ENCODE measurements at regions not wholly inside any gene's neighbourhood (a gene's known extent, or its start where the extent isn't known, plus 50 kb on each side); places are given as distances from the start of the nearest gene placed in this dataset.

DNA sequence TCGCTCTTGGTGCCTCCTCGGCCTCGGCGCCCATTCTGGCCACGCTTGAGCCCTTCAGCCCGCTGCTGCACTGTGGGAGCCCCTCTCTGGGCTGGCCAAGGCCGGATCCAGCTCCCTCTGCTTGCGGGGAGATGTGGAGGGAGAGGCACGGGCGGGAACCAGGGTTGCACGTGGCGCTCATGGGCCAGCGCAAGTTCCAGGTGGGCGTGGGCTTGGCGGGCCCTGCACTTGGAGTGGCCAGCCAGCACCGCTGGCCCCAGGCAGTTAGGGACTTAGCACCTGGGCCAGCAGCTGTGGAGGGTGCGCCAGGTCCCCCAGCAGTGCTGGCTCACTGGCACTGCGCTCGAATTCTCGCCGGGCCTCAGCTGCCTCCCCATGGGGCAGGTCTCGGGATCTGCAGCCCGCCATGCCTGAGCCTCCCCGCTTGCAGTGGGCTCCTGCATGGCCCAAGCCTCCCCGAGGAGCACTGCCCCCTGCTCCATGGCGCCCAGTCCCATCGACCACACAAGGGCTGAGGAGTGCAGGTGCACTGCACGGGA lies 106.4 kb downstream of the SMC2 start:
- TF ChIP-seq, protein P1, sequence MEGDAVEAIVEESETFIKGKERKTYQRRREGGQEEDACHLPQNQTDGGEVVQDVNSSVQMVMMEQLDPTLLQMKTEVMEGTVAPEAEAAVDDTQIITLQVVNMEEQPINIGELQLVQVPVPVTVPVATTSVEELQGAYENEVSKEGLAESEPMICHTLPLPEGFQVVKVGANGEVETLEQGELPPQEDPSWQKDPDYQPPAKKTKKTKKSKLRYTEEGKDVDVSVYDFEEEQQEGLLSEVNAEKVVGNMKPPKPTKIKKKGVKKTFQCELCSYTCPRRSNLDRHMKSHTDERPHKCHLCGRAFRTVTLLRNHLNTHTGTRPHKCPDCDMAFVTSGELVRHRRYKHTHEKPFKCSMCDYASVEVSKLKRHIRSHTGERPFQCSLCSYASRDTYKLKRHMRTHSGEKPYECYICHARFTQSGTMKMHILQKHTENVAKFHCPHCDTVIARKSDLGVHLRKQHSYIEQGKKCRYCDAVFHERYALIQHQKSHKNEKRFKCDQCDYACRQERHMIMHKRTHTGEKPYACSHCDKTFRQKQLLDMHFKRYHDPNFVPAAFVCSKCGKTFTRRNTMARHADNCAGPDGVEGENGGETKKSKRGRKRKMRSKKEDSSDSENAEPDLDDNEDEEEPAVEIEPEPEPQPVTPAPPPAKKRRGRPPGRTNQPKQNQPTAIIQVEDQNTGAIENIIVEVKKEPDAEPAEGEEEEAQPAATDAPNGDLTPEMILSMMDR (IDR thresholded peaks at IDR 0.05), result no peak

DNA sequence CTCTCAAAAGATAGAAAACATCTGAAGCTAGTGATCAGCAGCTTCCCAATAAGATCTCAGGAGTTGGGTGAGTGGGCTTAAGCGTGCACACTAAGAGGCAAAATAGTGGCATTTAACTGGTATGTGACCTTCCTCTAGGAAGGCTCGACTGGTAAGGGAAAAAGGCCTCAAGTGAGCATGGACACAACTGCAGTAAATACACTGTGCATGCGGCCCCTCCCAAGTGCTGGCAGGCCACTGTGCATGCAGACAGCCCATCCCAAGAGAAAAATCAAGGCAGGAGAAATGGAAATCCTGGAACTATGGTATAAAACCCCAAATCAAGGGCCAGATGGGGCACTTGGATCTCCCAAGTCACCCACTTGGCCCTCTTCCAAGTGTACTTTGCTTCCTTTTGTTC lies 112.7 kb downstream of the SMC2 start:
- TF ChIP-seq, protein P1 (IDR thresholded peaks at IDR 0.05), result no peak

DNA sequence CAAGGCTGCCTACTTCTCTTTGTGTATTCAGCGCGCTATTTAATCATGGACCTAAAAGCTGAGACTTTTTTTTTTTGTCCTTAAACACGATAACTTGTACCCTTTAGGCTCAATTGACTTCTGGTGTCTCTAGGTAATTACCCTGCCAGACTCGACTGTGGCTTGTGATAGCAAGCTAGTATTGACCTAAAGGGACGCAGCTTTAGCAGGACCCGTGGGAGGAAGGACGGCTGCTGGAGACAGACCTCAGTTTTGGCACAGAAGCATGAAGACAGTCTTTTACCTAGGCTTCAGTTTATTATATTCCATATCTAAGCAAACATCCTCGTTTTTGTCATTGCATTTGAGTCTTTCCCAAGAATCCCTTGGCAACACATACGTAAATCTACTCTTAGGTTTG lies 115.3 kb downstream of the SMC2 start:
- TF ChIP-seq, protein P1 (IDR thresholded peaks at IDR 0.05), result no peak

DNA sequence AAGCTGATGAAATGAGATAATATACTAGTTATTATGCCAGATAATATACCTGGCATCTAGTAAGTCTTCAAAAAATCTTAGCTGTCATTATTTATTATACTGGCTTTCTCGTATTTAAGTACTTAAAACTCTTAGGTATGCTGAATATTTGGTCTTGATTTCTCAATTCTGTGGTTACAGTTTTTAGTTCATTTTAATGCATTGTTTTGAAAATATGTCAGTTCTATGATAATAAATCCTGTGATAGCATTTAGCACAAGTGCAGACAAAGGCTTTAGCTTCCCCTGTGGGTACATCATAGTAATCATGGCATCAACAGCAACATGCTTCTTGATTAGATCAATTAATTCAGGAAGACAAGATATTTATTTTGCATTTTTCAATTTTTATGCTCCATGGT lies 133.0 kb downstream of the SMC2 start:
- TF ChIP-seq, protein P1 (IDR thresholded peaks at IDR 0.05), result no peak

DNA sequence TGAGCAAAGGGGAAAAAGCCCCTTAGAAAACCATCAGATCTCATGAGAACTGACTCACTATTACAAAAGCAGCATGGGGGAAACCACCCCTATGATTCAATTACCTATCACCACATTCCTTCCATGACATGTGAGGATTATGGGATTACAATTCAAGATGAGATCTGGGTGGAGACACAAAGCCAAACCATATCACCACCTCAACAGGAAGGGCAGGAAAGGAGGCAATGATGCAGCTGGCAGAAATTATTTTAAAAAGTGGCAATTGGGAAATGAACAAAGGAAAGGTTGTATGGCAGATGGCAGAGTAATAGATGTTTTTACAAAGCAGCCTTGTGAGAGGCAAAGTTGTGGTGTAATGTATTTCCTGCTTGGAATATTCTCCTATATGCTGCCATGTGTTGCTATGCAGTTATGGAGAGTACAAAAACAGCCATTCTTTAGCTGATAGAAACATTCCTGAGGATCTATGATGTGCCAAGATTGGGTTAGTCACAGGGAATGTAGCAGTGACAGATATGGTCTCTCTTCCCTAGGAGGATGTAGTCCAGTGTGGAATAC lies 138.8 kb downstream of the SMC2 start:
- TF ChIP-seq, protein P1 (IDR thresholded peaks at IDR 0.05), result no peak

DNA sequence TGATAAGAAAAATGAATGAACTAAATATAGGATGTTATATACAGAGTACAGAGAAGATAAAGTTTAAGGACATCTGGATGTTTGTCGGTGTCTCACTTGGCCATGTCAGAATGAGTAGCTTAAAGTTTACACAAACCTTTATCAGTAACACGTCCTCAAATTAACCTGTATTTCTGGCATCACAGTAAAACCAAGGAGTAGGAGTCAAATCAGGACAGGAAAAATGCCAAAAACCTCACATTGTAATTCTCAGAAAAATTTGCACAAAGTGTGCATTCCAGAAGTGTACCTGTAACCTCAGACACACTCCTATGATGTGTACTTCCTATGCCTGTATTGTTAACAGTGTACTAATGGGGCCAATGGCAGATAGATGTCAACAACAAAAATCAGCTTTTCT lies 139.3 kb downstream of the SMC2 start:
- TF ChIP-seq, protein P1 (IDR thresholded peaks at IDR 0.05), result no peak

DNA sequence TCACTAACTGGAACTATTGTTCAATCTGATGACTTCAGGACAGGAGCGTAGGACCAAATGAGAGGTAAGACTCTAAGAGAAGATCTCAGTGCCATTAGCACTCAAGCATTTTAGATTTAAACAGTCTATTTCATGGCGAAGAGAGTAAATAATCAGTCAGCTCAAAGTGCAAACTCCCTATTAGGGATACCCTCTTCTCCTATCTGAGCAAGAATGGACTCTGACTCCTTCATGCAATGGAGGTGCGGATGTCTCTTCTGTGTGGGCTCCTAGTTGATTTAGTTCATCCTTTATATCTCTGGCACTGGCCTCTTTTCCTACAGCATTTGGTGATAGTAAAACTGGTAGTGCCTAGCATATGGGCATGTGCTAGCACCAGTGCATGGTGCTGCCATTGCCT lies 144.6 kb downstream of the SMC2 start:
- TF ChIP-seq, protein P1 (IDR thresholded peaks at IDR 0.05), result no peak

DNA sequence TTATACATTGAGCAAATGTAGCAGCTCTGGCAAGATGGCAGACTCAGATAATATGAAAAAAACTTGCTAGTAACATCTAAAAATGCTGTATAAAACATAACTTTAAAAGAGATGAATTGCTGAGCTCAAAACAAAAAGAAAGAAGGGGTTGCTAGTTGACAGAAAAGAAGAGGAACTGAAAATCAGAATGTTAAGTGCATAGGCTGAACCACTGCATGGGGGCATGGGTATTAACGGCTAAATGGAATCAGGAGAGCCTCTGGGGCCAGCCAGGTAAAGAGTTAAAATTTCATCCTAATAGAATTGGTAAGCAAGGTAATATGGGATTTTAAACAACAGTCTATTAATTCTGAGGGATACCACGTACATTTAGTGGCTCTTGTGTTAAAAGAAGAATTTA lies 146.8 kb downstream of the SMC2 start:
- TF ChIP-seq, protein P1 (IDR thresholded peaks at IDR 0.05), result no peak
